ENCODE measurements at regions not wholly inside any gene's neighbourhood (a gene's known extent, or its start where the extent isn't known, plus 50 kb on each side); places are given as distances from the start of the nearest gene placed in this dataset.

DNA sequence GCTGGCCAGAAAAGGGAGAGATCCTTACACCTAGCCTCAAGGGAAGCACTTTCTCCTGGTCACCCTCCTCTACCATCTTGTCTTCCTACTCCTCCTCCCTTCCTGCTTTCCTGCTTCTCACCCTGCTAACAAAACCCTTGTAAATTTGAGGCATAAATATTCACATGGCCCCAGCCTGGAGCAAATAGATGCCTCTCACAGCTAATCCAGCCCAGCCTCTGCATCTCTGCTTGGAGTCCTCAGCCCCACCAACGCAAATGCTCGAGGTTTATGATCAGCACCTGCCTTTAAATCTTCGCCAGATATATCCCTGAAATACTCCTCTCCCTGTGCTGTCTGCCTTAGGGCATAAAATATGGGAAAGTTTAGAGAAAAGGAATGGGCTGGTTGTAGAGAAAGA lies 205.2 kb upstream of the CDH5 start:
- no peak overlapping the region for H3K4me3 ChIP-seq (ENCODE audit: low read depth, low read length)
- DNase-seq (ENCODE audit: low read depth) = no peak
- TF ChIP-seq, protein P1, sequence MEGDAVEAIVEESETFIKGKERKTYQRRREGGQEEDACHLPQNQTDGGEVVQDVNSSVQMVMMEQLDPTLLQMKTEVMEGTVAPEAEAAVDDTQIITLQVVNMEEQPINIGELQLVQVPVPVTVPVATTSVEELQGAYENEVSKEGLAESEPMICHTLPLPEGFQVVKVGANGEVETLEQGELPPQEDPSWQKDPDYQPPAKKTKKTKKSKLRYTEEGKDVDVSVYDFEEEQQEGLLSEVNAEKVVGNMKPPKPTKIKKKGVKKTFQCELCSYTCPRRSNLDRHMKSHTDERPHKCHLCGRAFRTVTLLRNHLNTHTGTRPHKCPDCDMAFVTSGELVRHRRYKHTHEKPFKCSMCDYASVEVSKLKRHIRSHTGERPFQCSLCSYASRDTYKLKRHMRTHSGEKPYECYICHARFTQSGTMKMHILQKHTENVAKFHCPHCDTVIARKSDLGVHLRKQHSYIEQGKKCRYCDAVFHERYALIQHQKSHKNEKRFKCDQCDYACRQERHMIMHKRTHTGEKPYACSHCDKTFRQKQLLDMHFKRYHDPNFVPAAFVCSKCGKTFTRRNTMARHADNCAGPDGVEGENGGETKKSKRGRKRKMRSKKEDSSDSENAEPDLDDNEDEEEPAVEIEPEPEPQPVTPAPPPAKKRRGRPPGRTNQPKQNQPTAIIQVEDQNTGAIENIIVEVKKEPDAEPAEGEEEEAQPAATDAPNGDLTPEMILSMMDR (conservative IDR thresholded peaks at IDR 0.05; ENCODE audit: low read depth, low read length) = no peak

DNA sequence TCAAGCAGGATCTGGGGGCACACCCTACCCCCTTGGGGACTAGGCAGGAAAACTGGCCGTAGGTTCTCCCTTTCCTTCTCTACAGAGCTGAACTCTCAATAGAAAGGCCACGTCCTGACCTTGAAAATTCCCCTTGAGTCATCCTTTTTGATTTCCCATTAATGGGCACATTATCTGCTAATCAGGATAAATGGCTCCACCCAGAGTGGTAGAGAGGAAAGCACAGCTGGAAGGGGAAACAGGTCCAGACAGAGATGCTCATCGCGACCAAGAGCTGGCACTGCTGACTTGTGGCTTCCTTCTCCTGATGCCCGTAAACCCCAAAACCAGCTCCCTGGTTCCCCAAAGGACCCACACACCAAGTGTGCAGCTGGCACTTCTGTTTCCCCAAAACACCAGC lies 206.5 kb upstream of the CDH5 start:
- no peak for DNase-seq (ENCODE audit: low read depth)
- H3K4me3 ChIP-seq (ENCODE audit: low read depth, low read length) = no peak overlapping the region
- TF ChIP-seq, protein P1 (conservative IDR thresholded peaks at IDR 0.05; ENCODE audit: low read depth, low read length) = no peak

- DNase-seq (ENCODE audit: low read depth) = no peak
- TF ChIP-seq, protein P1 (conservative IDR thresholded peaks at IDR 0.05; ENCODE audit: low read depth, low read length) = no peak
- H3K4me3 ChIP-seq (ENCODE audit: low read depth, low read length) = no peak overlapping the region
Observed at GRCh38 chr16:66156538-66156937, 210.0 kb upstream of the CDH5 start.

DNA sequence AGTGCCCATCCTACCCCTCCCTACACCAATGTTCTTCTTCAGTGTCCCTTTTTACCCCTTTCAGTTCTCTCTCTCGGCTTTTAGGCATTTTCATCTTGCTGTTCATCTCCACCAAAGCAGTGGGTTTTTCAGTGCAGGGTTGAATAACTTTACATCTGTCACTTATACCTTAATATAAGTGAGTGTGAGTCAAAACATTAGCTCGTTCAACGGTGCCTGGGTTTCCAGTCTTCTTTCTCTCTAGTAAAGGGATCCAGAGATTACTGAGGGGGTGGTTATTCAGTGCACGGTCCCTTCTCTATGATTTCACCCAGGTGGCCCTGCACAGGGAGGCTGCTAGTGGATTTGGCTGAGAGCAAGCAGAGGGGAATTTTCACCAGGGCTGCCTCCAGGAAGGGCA lies 210.6 kb upstream of the CDH5 start:
- no peak for DNase-seq (ENCODE audit: low read depth)
- no peak overlapping the region for H3K4me3 ChIP-seq (ENCODE audit: low read depth, low read length)
- TF ChIP-seq, protein P1 (conservative IDR thresholded peaks at IDR 0.05; ENCODE audit: low read depth, low read length) = no peak

GRCh38 chr16:66154801-66155200 lies 211.7 kb upstream of the CDH5 start:
- no peak overlapping the region for H3K4me3 ChIP-seq (ENCODE audit: low read depth, low read length)
- no peak for DNase-seq (ENCODE audit: low read depth)
- TF ChIP-seq, protein P1 (conservative IDR thresholded peaks at IDR 0.05; ENCODE audit: low read depth, low read length) = no peak

DNA sequence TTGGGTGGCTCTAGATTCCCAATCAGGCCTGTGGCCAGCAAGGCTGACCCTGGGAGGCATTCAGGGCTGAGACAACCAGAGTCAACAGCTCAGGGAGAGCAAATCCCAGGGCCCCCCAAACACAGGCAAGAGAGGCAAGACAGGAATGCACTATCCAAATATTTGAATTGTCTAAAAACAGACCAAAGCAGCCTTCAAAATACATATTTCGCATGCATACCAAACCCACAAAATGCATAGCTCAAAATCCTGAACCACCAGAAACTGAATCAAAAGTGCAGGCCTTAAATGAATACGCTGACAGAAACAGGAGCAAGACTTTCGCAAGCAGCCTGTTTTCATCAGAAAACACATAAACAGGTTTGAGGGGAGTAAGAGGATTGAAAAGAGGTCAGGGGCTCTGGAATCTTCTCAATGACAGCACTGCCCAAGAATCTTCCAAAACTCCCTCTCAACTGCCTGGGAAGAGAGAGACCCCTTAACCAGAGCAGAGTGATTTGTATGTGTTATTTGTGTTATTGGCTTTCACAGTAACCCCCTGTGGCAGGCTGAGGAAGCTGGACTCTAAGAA lies 213.6 kb upstream of the CDH5 start:
- H3K4me3 ChIP-seq (ENCODE audit: low read depth, low read length) = no peak overlapping the region
- TF ChIP-seq, protein P1 (conservative IDR thresholded peaks at IDR 0.05; ENCODE audit: low read depth, low read length) = no peak
- no peak for DNase-seq (ENCODE audit: low read depth)

DNA sequence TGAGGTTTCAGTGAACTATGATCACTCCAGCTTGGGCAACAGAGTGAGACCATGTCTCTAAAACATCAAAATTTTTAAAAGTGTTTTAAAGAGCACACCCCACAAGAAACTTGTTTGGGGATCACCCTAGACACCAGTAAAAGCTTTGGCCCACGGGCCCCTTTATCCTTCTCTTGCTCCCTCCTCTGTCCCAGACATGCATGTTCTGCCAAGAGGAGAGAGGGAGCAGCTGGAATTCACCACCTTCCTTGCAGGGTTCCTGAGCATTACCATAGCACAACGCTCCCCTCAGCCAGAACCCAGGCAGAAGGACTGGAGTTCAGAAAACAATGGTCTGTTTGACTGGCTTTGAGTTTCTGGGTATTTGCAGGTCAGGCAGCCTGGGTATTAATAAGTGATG lies 214.3 kb upstream of the CDH5 start:
- TF ChIP-seq, protein P1 (conservative IDR thresholded peaks at IDR 0.05; ENCODE audit: low read depth, low read length) = no peak
- no peak overlapping the region for H3K4me3 ChIP-seq (ENCODE audit: low read depth, low read length)
- DNase-seq (ENCODE audit: low read depth) = no peak
